ENCODE measurements at regions not wholly inside any gene's neighbourhood (a gene's known extent, or its start where the extent isn't known, plus 50 kb on each side); places are given as distances from the start of the nearest gene placed in this dataset.

- TF ChIP-seq, protein P1, sequence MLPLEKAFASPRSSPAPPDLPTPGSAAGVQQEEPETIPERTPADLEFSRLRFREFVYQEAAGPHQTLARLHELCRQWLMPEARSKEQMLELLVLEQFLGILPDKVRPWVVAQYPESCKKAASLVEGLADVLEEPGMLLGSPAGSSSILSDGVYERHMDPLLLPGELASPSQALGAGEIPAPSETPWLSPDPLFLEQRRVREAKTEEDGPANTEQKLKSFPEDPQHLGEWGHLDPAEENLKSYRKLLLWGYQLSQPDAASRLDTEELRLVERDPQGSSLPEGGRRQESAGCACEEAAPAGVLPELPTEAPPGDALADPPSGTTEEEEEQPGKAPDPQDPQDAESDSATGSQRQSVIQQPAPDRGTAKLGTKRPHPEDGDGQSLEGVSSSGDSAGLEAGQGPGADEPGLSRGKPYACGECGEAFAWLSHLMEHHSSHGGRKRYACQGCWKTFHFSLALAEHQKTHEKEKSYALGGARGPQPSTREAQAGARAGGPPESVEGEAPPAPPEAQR (CRISPR knock-in tag; IDR thresholded peaks at IDR 0.05) = no peak
- TF ChIP-seq, protein P2, sequence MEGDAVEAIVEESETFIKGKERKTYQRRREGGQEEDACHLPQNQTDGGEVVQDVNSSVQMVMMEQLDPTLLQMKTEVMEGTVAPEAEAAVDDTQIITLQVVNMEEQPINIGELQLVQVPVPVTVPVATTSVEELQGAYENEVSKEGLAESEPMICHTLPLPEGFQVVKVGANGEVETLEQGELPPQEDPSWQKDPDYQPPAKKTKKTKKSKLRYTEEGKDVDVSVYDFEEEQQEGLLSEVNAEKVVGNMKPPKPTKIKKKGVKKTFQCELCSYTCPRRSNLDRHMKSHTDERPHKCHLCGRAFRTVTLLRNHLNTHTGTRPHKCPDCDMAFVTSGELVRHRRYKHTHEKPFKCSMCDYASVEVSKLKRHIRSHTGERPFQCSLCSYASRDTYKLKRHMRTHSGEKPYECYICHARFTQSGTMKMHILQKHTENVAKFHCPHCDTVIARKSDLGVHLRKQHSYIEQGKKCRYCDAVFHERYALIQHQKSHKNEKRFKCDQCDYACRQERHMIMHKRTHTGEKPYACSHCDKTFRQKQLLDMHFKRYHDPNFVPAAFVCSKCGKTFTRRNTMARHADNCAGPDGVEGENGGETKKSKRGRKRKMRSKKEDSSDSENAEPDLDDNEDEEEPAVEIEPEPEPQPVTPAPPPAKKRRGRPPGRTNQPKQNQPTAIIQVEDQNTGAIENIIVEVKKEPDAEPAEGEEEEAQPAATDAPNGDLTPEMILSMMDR (IDR thresholded peaks at IDR 0.05) = no peak
- TF ChIP-seq ATF2 (CRISPR knock-in tag; IDR thresholded peaks at IDR 0.05; ENCODE audit: borderline replicate concordance, low read depth) (no peak), CREB1 (CRISPR knock-in tag; IDR thresholded peaks at IDR 0.05) (no peak), CBFB (CRISPR knock-in tag; IDR thresholded peaks at IDR 0.05; ENCODE audit: low read depth) (no peak), SP1 (CRISPR knock-in tag; conservative IDR thresholded peaks at IDR 0.05) (no peak)
Observed at GRCh38 chr11:45432910-45433309, 146.8 kb upstream of the SYT13 start.
